Keratinocyte (primary cell): ENCODE measurements at regions not wholly inside any gene's neighbourhood (a gene's known extent, or its start where the extent isn't known, plus 50 kb on each side); places are given as distances from the start of the nearest gene placed in this dataset.

Source experiments
- DNase-seq: peaks from one replicate; pipeline ENCODE4 v3.0.0-alpha.2; 2011; ENCODE audit warnings: low read depth, missing footprints, low spot score
- FAIRE-seq: peaks from 2 replicates; lab custom pipeline; 2011; peaks lifted over from hg19 to GRCh38; lab: Jason Lieb, UNC
- H2AFZ ChIP-seq: 2 replicates; pipeline ENCODE4 v1.6.0; 2012; ENCODE audit warnings: low read length, control low read depth, inconsistent platforms; ENCODE audit not compliant: control insufficient read depth
- H3K27ac ChIP-seq: 2 replicates; pipeline ENCODE4 v1.5.1; 2011; ENCODE audit warnings: low read length; ENCODE audit not compliant: control insufficient read depth, insufficient read depth
- H3K27me3 ChIP-seq: 3 replicates; pipeline ENCODE4 v1.6.0; 2011; ENCODE audit warnings: low read length; ENCODE audit not compliant: control insufficient read depth, insufficient read depth; ENCODE audit errors: extremely low read depth
- H3K36me3 ChIP-seq, 2 experiments: 2 replicates in 1 of 2; 3 replicates in 1 of 2; pipeline ENCODE4 v1.5.1; 2011; ENCODE audit warnings: low read length in 2 of 2, mild to moderate bottlenecking in 1 of 2; ENCODE audit not compliant: control insufficient read depth in 2 of 2, insufficient read depth in 2 of 2; ENCODE audit errors: extremely low read depth in 1 of 2
- H3K4me1 ChIP-seq: 3 replicates; pipeline ENCODE4 v1.5.1; 2011; ENCODE audit warnings: low read length; ENCODE audit not compliant: control insufficient read depth, insufficient read depth; ENCODE audit errors: extremely low read depth
- H3K4me2 ChIP-seq: 3 replicates; pipeline ENCODE4 v1.6.0; 2011; ENCODE audit warnings: low read depth, low read length; ENCODE audit not compliant: control insufficient read depth, insufficient read depth; ENCODE audit errors: extremely low read depth
- H3K4me3 ChIP-seq, 3 experiments: fragments of 200-600 bp in 1 of 3; sonication (generic) in 1 of 3; 2 replicates in 2 of 3; 3 replicates in 1 of 3; pipeline ENCODE4 v1.5.1; 2011 to 2016; ENCODE audit warnings: low read length in 3 of 3, mild to moderate bottlenecking in 3 of 3, control low read depth in 2 of 3, inconsistent platforms in 1 of 3, low read depth in 1 of 3, mixed read lengths in 1 of 3, mixed run types in 1 of 3, moderate library complexity in 1 of 3; ENCODE audit not compliant: control insufficient read depth in 2 of 3, insufficient read depth in 2 of 3; ENCODE audit errors: extremely low read depth in 1 of 3
- H3K79me2 ChIP-seq: 2 replicates; pipeline ENCODE4 v1.6.0; 2012; ENCODE audit warnings: low read length; ENCODE audit not compliant: control insufficient read depth, insufficient read depth
- H3K9ac ChIP-seq: 3 replicates; pipeline ENCODE4 v1.6.0; 2011; ENCODE audit warnings: low read length; ENCODE audit not compliant: control insufficient read depth, insufficient read depth; ENCODE audit errors: extremely low read depth
- H3K9me1 ChIP-seq: 3 replicates; pipeline ENCODE4 v1.6.0; 2011; ENCODE audit warnings: low read length; ENCODE audit not compliant: control insufficient read depth, insufficient read depth; ENCODE audit errors: extremely low read depth
- H3K9me3 ChIP-seq: 2 replicates; pipeline ENCODE4 v1.5.1; 2012; ENCODE audit warnings: low read depth, low read length; ENCODE audit not compliant: control insufficient read depth
- H4K20me1 ChIP-seq: 3 replicates; pipeline ENCODE4 v1.6.0; 2011; ENCODE audit warnings: low read length; ENCODE audit not compliant: control insufficient read depth, insufficient read depth; ENCODE audit errors: extremely low read depth
- EZH2 ChIP-seq: IDR thresholded peaks from one replicate; pipeline ENCODE4 v1.6.1; 2012; ENCODE audit warnings: inconsistent platforms, mild to moderate bottlenecking, low read length, moderate library complexity
- dilution Hi-C: fragments of 300-500 bp; cut with MboI; formaldehyde crosslinking; loops from one replicate; pipeline ENCODE4 v1.7.0; 2020; ENCODE audit warnings: low sequenced_read_pairs; ENCODE audit not compliant: extremely low pct_ligation_motif_present
- TF ChIP-seq, protein P1 (sequence below), 3 experiments: IDR thresholded peaks in 1 of 3; conservative IDR thresholded peaks in 1 of 3; optimal IDR thresholded peaks in 1 of 3; 2 replicates in 2 of 3; 3 replicates in 1 of 3; pipeline versions ENCODE3 to v1.5.1; 2011; ENCODE audit warnings: low read length in 3 of 3, mild to moderate bottlenecking in 3 of 3, moderate library complexity in 2 of 3, control low read depth in 1 of 3, inconsistent platforms in 1 of 3; ENCODE audit not compliant: insufficient read depth in 2 of 3; ENCODE audit errors: extremely low read depth in 1 of 3

DNA sequence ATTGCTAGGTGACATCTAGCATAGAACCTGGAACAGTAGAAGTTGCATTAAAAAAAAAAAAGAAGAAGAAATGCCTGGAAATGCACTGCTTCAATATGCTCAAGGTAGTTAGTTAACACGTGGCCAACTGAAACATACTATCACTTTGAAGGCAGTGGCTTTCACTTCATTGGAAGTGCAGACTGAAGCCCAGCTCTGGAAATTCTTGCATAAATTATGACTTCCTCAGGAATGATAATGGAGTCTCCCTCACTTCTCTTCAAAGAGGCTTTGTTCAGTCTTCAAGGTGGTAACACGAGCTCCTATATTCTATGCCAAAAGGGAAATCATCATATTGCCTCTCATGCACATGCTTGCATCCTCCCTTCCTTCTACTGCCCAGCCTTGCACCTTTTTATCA lies 715.9 kb upstream of the API5 start:
- Histone ChIP-seq H4K20me1 (no peaks in the 10 kb centered on the region), H3K4me3 (no peak overlapping the region), H3K27ac (no peak overlapping the region), H3K4me2 (no peak overlapping the region), H3K36me3 (no peaks in the 10 kb centered on the region), H3K27me3 (no peaks in the 10 kb centered on the region), H3K9me3 (no peaks in the 10 kb centered on the region), H2AFZ (no peak overlapping the region), H3K79me2 (no peaks in the 10 kb centered on the region), H3K4me1 (no peaks in the 10 kb centered on the region), H3K9ac (no peak overlapping the region), H3K9me1 (no peaks in the 10 kb centered on the region)
- no peak for FAIRE-seq
- no peak for DNase-seq
- TF ChIP-seq EZH2: no peak
- TF ChIP-seq, protein P1, sequence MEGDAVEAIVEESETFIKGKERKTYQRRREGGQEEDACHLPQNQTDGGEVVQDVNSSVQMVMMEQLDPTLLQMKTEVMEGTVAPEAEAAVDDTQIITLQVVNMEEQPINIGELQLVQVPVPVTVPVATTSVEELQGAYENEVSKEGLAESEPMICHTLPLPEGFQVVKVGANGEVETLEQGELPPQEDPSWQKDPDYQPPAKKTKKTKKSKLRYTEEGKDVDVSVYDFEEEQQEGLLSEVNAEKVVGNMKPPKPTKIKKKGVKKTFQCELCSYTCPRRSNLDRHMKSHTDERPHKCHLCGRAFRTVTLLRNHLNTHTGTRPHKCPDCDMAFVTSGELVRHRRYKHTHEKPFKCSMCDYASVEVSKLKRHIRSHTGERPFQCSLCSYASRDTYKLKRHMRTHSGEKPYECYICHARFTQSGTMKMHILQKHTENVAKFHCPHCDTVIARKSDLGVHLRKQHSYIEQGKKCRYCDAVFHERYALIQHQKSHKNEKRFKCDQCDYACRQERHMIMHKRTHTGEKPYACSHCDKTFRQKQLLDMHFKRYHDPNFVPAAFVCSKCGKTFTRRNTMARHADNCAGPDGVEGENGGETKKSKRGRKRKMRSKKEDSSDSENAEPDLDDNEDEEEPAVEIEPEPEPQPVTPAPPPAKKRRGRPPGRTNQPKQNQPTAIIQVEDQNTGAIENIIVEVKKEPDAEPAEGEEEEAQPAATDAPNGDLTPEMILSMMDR (optimal IDR thresholded peaks at IDR 0.05 in 1 of 3, IDR thresholded peaks at IDR 0.05 in 1 of 3, conservative IDR thresholded peaks at IDR 0.05 in 1 of 3; ENCODE audit: extremely low read depth in 1 of 3, insufficient read depth in 2 of 3, low read length in 3 of 3): no peak
- dilution Hi-C loops: no loop called here

DNA sequence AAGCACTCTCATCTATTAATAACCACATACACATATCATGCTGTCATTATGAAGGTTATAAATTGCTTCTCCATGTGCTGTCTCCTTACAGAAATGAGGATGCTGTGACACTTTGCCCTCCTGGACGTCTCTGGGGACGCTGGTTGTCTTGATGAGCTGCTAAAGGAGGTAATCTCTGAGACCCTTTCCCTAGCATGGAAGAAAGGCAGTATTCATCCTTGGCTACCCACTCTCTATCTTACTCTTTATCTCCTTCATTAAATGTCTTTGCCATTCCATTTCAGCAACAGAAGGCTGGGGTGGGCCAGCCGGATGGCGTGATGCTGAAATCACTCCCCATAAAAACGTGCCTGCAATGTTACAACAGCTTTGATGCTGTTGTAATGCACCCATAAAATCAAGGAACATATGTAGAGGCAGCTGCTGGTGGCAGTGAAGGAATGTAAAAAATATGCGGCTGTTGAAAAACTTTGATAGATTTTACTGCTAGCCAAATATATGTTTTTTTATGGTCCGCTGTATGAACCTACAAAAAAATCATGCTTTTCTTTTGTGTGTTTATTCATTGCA lies 715.1 kb upstream of the API5 start:
- dilution Hi-C loops: no loop called here
- no peaks in the 10 kb centered on the region for H3K9me3 ChIP-seq
- H3K9ac ChIP-seq: no peak overlapping the region
- no peak overlapping the region for H2AFZ ChIP-seq
- H3K4me1 ChIP-seq: no peaks in the 10 kb centered on the region
- H3K36me3 ChIP-seq: no peaks in the 10 kb centered on the region
- no peaks in the 10 kb centered on the region for H3K9me1 ChIP-seq
- no peak overlapping the region for H3K4me3 ChIP-seq
- H4K20me1 ChIP-seq: no peaks in the 10 kb centered on the region
- FAIRE-seq (no peak), DNase-seq (no peak)
- H3K79me2 ChIP-seq: no peaks in the 10 kb centered on the region
- TF ChIP-seq EZH2: no peak
- TF ChIP-seq, protein P1 (optimal IDR thresholded peaks at IDR 0.05 in 1 of 3, IDR thresholded peaks at IDR 0.05 in 1 of 3, conservative IDR thresholded peaks at IDR 0.05 in 1 of 3; ENCODE audit: extremely low read depth in 1 of 3, insufficient read depth in 2 of 3, low read length in 3 of 3): no peak
- H3K27me3 ChIP-seq: no peaks in the 10 kb centered on the region
- no peak overlapping the region for H3K27ac ChIP-seq
- no peak overlapping the region for H3K4me2 ChIP-seq
